RWPE1 (cell line): ENCODE measurements at regions not wholly inside any gene's neighbourhood (a gene's known extent, or its start where the extent isn't known, plus 50 kb on each side); places are given as distances from the start of the nearest gene placed in this dataset.
"Not testable (repeated sequence)": the region's sequence is repeated elsewhere in the genome, so short reads cannot be mapped to it uniquely, and the experiment has no call there.

Experiments
- CTCF ChIA-PET: fragments of 350-600 bp; sonication (Branson Sonifier 250); formaldehyde crosslinking; extraction: SDS; loops from one replicate; lab custom pipeline; 2021; lab: Yijun Ruan, JAX
- POLR2A ChIA-PET: fragments of 400-600 bp; formaldehyde crosslinking; extraction: SDS; loops from one replicate; lab custom pipeline; 2020; ENCODE audit warnings: antibody characterized with exemption; ENCODE audit not compliant: low non-redundant PET; lab: Yijun Ruan, JAX
- DNase-seq: peaks from one replicate; pipeline ENCODE4 v3.0.0; 2012; ENCODE audit warnings: low spot score
- H3K27ac ChIP-seq: fragments of 450-650 bp; 2 replicates; pipeline ENCODE4 v1.5.1; 2017
- TF ChIP-seq, protein P1 (sequence below): fragments of 450-650 bp; conservative IDR thresholded peaks from 2 replicates; pipeline ENCODE4 v1.5.1; 2017; ENCODE audit warnings: low read depth, mild to moderate bottlenecking

DNA sequence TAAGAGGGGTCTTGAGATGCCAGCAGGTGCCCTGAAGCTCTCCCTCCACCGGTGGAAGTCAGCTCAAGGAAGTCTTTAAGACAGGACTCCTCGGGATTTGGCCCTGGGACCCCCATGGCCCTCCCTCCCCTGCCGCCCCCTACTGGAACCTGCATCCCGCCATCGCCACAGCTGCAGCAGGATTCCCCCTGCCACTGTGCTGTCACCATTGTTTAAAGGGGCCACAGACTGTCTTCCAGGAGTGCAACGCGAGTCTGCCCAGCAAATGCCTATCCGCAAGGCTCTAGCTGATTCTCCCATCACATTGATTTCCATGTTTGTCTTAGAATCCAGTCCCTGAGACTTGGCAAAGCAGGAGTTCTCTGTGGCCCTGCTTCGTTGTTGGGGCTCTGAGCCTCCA is 770.8 kb upstream of the ALG10B start:
- CTCF ChIA-PET, result no interaction called here
- no peak for DNase-seq
- TF ChIP-seq, protein P1, sequence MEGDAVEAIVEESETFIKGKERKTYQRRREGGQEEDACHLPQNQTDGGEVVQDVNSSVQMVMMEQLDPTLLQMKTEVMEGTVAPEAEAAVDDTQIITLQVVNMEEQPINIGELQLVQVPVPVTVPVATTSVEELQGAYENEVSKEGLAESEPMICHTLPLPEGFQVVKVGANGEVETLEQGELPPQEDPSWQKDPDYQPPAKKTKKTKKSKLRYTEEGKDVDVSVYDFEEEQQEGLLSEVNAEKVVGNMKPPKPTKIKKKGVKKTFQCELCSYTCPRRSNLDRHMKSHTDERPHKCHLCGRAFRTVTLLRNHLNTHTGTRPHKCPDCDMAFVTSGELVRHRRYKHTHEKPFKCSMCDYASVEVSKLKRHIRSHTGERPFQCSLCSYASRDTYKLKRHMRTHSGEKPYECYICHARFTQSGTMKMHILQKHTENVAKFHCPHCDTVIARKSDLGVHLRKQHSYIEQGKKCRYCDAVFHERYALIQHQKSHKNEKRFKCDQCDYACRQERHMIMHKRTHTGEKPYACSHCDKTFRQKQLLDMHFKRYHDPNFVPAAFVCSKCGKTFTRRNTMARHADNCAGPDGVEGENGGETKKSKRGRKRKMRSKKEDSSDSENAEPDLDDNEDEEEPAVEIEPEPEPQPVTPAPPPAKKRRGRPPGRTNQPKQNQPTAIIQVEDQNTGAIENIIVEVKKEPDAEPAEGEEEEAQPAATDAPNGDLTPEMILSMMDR, result no peak
- H3K27ac ChIP-seq, result no peak overlapping the region
- POLR2A ChIA-PET, result no interaction called here

DNA sequence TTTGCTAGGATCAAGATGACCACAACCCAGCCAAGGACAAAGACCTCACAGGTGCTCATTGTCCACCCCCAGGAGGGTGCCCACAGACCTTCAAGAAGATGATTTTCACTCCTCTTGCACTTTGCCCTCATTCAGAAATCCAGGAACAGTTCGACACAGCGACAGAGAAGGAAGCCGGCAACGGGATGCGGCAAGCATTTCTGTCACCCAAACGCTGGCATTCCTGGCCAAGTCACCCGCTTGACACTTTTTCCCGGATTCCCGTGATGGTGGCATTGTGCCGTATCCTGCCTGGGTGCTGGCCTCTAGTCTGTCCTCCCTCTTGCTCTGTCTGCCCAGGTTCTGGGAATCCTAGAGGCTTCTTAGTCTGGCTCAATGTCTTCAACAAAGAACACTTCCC is 770.4 kb upstream of the ALG10B start:
- POLR2A ChIA-PET, result no interaction called here
- H3K27ac ChIP-seq, result no peak overlapping the region
- no peak for DNase-seq
- CTCF ChIA-PET, result no interaction called here
- TF ChIP-seq, protein P1, result no peak

DNA sequence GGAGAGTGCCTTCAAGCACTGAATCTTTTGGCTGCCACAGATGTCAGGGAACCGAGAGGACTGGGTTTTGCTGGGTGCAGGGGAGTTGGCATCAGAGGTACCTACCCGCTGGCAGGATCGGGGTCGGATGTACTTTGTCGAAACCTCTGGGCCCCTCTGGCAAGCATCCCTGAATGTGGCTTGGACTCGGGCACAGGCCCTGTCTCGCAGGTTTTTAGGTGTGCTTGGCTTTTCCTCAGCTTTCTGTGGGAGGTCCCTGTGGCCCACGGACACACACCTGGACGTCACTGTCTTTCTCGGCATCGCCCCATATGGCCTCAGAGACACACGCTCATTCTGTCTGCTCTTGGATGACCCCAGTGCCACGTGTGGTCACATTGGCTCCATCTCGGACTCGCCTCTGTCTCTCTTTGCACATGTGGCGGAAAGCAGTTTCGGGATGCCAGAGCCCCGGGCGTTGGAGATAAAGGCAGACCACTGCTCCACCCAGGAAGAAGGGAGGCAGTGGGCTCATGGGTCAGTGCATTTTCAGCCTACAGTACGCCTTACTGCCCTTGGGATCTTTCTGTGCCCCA is 769.6 kb upstream of the ALG10B start:
- TF ChIP-seq, protein P1, result no peak
- ChIA-PET CTCF (no interaction called here), POLR2A (no interaction called here)
- no peak for DNase-seq
- H3K27ac ChIP-seq, result no peak overlapping the region

DNA sequence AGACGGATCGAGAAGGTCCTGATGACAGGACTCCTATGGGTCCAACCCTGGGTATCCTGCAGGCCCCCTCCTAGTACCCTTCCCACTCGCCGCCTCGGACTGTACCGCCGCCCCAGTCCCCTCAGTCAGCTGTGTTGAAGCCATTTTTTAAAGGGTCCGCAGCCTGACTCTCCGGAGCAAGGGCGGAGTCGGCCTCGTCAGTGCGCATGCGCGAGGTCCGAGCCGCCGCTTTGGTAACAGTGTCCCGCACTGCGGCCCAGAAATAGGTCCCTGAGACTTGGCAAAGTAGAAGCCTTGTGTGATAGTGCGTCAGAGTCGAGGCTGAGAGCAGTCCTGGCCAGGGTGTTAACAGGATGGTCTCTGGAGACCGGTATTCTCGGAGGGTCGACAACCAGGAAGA is 769.0 kb upstream of the ALG10B start:
- TF ChIP-seq, protein P1, result no peak
- ChIA-PET CTCF (no interaction called here), POLR2A (no interaction called here)
- DNase-seq, result no peak
- no peak overlapping the region for H3K27ac ChIP-seq

DNA sequence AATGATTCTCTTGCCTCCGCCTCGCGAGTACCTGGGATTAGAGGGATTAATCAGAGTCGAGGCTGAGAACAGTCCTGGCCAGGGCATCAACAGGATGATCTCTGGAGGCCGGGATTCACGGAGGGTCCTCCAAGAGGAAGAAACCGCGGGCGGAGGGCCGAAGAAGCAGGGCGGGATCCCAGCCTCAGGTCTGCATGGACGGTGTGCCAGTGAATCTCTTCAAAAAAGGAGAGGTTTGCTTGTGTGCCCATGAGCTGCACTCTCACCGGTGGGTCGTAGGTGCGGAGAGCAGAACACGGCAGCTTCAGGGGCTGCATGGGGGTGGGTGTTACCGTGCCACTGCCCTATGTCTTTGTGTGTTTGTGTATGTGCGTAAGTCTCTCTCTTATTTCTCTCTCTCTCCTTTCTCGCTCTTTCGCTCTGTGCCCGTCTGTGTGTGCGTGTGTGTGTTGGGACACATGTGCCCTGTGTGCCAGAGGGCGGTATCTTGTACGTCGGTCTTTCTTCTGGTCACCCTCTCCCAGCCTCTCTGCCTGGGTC is 768.2 kb upstream of the ALG10B start:
- ChIA-PET CTCF (no interaction called here), POLR2A (no interaction called here)
- TF ChIP-seq, protein P1, result no peak
- H3K27ac ChIP-seq, result no peak overlapping the region
- DNase-seq, result no peak

DNA sequence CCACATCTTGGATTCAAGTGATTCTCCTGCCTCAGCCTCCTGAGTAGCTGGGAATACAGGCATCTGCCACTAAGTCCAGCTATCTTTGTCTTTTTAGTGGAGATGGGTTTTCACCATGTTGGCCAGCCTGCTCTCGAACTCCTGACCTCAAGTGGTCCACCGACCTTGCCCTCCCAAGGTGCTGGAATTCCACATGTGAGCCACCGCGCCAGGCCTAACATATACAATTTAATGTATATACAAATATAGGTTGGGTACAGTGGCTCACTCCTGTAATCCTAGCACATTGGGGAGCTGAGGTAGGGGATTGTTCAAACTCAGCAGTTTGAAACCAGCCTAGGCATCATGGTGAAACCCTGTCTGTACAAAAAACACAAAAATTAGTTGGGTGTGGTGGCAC is 759.6 kb upstream of the ALG10B start:
- DNase-seq, POLR2A ChIA-PET, CTCF ChIA-PET, H3K27ac ChIP-seq: not testable (repeated sequence)

DNA sequence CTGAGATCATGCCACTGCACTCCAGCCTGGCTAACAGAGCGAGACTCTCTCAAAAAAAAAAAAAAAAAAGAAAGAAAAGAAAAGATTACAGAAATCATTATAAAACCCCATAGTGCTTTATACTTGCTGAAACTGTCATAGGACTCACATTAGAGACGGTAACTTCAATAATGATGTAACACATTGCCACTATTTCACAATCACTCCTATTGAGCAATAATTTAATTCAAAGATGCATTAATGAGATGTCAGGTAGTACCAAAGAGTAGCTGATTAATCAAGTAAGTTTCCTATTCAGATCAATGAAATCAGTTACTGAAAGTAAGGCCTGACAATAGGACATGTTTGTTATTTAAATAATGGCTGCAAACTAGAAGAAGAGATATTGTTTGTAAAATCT is 751.5 kb upstream of the ALG10B start:
- TF ChIP-seq, protein P1, result no peak
- no peak for DNase-seq
- POLR2A ChIA-PET, result no interaction called here
- CTCF ChIA-PET, result no interaction called here
- no peak overlapping the region for H3K27ac ChIP-seq

DNA sequence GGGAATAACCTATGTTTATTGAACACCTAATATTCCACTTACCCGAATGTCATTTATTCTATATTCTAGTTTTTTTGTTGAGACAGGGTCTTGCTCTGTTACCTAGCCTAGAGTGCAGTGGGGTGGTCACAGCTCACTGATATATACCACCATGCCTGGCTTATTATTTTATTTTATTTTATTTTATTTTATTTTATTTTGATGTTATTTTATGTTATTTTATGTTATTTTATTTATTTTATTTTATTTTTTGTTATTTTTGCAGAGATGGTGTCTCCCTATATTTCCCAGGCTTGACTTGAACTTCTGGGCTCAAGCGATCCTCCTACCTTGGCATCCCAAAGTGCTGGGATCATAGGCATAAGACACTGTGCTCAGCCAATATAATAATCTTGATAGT is 746.0 kb upstream of the ALG10B start:
- H3K27ac ChIP-seq, CTCF ChIA-PET, DNase-seq, POLR2A ChIA-PET: not testable (repeated sequence)
